GM19043 (cell line): ENCODE measurements at regions not wholly inside any gene's neighbourhood (a gene's known extent, or its start where the extent isn't known, plus 50 kb on each side); places are given as distances from the start of the nearest gene placed in this dataset.

ENCODE experiments used
- ATAC-seq: cut with Tn5 transposase; IDR thresholded peaks from one replicate; pipeline ENCODE4 v1.9.1; 2021; ENCODE audit warnings: low read depth; ENCODE audit not compliant: unreplicated experiment

GRCh38 chr2:5409898-5410381 lies 282.2 kb upstream of the SOX11 start:
- ATAC-seq = no peak

GRCh38 chr2:5410991-5411700 lies 281.0 kb upstream of the SOX11 start:
- no peak for ATAC-seq

- no peak for ATAC-seq
Measured at GRCh38 chr2:5412001-5412400, 280.2 kb upstream of the SOX11 start.

- no peak for ATAC-seq
Measured at GRCh38 chr2:5433855-5434254, 258.3 kb upstream of the SOX11 start.

DNA sequence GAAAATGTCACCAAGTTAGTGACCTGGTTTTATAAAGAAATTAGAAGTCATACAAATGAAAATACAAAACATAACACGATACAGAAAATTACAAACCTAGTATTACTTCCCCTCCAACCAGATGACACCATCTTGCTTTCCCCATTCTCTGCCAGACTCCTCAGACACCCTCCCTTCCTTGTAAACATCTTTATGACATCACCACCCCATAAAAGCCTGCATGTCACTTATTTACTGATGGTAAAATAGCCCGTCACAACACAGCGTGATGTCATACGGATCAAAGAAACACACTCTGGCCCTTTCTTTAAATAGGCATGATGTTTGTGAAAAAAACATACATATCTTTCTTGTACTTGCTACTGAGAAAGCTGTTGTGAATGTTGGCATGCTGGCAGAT lies 254.8 kb upstream of the SOX11 start:
- ATAC-seq = no peak

DNA sequence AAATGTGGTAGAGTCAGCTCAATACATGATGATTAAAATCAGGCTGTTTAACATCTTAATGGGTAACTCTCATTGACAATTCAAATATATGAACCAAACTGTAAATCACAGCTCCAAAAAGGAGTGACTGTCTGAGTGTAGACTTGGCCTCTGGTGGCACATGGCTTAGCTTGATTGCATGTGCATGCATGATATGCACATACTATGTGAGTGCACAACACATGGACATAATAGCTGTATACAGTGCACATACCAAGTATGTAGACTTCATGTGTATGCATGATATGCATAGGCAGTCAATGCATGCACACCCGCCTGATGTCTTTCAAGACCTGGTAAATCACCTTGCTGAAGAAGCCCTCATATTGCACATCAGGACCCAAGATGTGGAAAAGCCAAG lies 252.0 kb upstream of the SOX11 start:
- no peak for ATAC-seq

DNA sequence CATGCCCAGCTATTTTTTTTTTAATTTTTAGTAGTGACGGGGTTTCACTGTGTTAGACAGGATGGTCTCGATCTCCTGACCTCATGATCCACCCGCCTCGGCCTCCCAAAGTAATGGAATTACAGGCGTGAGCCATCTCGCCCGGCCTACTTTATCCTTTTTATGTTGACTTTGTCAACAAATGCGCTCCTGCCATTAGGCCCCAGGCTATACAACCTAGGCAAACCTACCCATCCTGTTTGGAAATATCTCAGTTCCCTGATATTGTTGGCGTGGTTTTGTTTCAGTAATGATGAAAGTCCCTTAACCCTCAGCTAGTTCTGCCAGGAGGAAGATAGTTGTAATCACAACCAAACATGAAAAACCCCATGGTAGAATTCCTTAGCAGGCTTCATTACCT lies 249.4 kb upstream of the SOX11 start:
- ATAC-seq = no peak

- ATAC-seq = no peak
Measured at GRCh38 chr2:5444168-5444567, 248.0 kb upstream of the SOX11 start.

DNA sequence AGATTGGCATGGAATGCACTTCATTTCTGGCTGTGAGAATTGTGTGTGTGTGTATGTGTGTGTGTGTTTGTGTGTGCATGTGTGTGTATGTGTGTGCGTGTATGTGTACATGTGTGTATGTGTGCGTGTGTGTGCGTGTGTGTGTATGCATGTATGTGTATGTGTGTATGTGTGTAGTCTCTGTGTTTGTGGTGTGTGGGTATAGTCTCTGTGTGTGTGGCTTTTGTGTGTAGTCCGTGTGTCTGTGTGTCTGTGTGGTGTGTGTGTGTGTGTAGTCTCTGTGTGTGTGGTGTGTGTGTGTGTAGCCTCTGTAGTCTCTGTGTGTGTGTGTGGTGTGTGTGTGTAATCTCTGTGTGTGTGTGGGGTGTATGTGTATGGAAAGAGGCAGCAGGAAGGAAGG lies 247.3 kb upstream of the SOX11 start:
- ATAC-seq = no peak

DNA sequence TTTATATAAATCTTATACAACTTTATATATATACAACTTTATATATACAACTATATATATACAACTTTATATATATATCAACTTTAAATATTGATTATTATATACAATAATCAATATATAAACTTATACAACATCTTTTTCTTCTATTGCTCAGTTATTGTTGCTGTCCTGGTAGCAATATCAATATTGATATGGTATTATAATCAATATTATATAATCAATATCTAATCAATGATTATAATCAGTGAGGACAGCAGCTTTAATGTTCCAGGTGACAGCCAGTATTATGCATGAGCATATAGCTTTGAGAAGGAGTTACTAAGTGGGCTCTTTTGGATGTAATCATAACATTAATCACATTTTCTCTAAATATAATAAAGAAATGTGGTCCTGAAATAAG lies 242.3 kb upstream of the SOX11 start:
- no peak for ATAC-seq

- no peak for ATAC-seq
Measured at GRCh38 chr2:5453220-5454050, 238.7 kb upstream of the SOX11 start.

DNA sequence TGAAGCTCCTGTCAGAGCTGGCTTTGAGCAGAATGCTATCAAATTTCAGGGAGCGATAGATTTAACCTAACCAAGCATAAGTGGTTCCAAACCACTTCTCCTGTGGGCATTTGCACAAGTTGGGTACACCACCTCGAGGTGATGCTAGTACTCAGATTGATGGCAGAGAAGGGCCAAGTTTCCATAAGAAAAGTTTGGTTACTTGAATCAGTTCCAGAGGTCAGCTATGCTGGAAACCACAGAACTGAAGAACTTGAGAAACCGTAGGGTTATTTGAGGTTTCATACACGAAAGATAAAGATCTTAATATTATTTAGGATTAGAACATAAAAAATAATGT lies 238.2 kb upstream of the SOX11 start:
- no peak for ATAC-seq

- ATAC-seq = no peak
Measured at GRCh38 chr2:5459041-5459440, 233.1 kb upstream of the SOX11 start.

DNA sequence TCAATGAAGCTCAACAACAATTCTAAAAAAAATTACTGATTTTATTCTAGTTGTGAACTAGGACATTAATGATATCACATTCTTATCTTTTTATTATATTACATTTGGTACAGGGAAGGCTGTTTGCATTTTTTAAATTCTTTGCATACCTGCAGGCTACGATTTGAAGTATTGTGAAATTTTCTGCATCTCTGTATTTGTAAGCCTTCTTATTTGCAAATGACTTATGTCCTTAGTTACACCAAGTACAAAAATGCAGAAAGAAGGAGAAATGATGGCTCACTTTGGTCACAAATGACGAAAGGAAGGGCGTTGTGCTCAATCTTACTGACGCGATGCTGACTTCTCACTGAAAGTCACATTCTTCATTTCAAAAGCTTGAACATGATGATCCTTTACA lies 227.5 kb upstream of the SOX11 start:
- ATAC-seq = no peak

- ATAC-seq = no peak
Measured at GRCh38 chr2:5465859-5466258, 226.3 kb upstream of the SOX11 start.

GRCh38 chr2:5467178-5467905 lies 224.8 kb upstream of the SOX11 start:
- ATAC-seq = no peak

- no peak for ATAC-seq
Measured at GRCh38 chr2:5472673-5473072, 219.5 kb upstream of the SOX11 start.

DNA sequence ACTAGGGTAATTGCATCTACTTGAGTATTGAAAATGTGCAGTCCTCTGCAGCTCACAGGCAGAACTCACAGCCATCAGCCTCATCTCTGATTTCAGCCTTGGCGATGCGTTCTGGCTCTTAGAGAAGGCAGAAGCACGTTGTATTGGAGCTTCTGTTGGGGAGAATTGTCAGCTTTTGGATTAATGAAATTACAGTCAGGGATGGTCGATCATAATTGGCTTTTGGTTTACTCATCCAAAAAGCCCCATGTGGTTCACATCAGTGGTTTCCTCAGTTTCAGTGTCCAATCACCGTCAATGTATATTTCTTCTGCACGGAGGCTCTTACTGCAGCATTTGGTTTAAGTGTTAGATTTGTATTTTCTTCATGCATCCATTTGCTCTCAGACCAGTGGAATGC lies 218.5 kb upstream of the SOX11 start:
- ATAC-seq = no peak

DNA sequence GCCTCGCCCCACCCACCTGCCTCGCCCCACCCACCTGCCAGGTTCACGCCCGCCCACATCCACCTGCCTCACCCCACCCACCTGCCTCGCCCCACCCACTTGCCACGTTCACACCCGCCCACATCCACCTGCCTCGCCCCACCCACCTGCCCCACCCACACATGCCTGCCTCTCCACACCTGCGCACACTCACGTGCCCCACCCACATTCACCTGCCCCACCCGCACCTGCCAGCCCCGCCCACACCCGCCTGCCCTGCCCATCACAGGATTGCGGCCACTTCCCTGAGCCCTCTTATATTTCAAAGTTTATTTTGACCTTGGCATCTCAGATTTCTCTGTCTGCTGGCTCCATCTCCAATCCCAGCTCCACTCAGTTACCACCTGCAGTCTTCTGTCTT lies 217.5 kb upstream of the SOX11 start:
- ATAC-seq = no peak

- no peak for ATAC-seq
Measured at GRCh38 chr2:5479265-5479928, 212.8 kb upstream of the SOX11 start.

- no peak for ATAC-seq
Measured at GRCh38 chr2:5482929-5483331, 209.3 kb upstream of the SOX11 start.
